Embryonic facial prominence (tissue), 1 donor: ENCODE measurements at regions not wholly inside any gene's neighbourhood (a gene's known extent, or its start where the extent isn't known, plus 50 kb on each side); places are given as distances from the start of the nearest gene placed in this dataset.
A peak's percentile ranks its signal among the peaks of the same experiment; 100 is the strongest.

Experiments used
- DNase-seq: peaks from one replicate; pipeline ENCODE4 v3.0.0-alpha.2; 2016; ENCODE audit errors: extremely low spot score

- peak; percentile 50 for DNase-seq
Observed at GRCh38 chr2:176729706-176730569, 460.7 kb downstream of the MTX2 start.

- DNase-seq, result no peak
Observed at GRCh38 chr2:176732780-176733179, 463.5 kb downstream of the MTX2 start.

- DNase-seq, result no peak
Observed at GRCh38 chr2:176733698-176734430, 464.6 kb downstream of the MTX2 start.

GRCh38 chr2:176734868-176735267 is 465.6 kb downstream of the MTX2 start:
- no peak for DNase-seq

- no peak for DNase-seq
Observed at GRCh38 chr2:176742271-176742670, 470.3 kb upstream of the HNRNPA3 start.

- DNase-seq, result no peak
Observed at GRCh38 chr2:176743671-176744070, 468.9 kb upstream of the HNRNPA3 start.

GRCh38 chr2:176744146-176744545 is 468.4 kb upstream of the HNRNPA3 start:
- DNase-seq, result no peak

GRCh38 chr2:176745543-176746200 is 466.9 kb upstream of the HNRNPA3 start:
- no peak for DNase-seq

GRCh38 chr2:176746411-176746810 is 466.2 kb upstream of the HNRNPA3 start:
- no peak for DNase-seq

- DNase-seq, result no peak
Observed at GRCh38 chr2:176747506-176747905, 465.1 kb upstream of the HNRNPA3 start.

- no peak for DNase-seq
Observed at GRCh38 chr2:176747928-176748327, 464.7 kb upstream of the HNRNPA3 start.

- DNase-seq, result no peak
Observed at GRCh38 chr2:176748662-176749061, 463.9 kb upstream of the HNRNPA3 start.

GRCh38 chr2:176751314-176752227 is 461.0 kb upstream of the HNRNPA3 start:
- DNase-seq, result no peak

GRCh38 chr2:176752295-176752694 is 460.3 kb upstream of the HNRNPA3 start:
- DNase-seq, result no peak

- DNase-seq, result no peak
Observed at GRCh38 chr2:176753205-176753604, 459.4 kb upstream of the HNRNPA3 start.

GRCh38 chr2:176753752-176754474 is 458.7 kb upstream of the HNRNPA3 start:
- DNase-seq, result no peak

- no peak for DNase-seq
Observed at GRCh38 chr2:176755537-176756135, 457.0 kb upstream of the HNRNPA3 start.

- DNase-seq, result no peak
Observed at GRCh38 chr2:176758426-176758825, 454.2 kb upstream of the HNRNPA3 start.

GRCh38 chr2:176760439-176760838 is 452.2 kb upstream of the HNRNPA3 start:
- DNase-seq, result no peak

GRCh38 chr2:176763130-176763529 is 449.5 kb upstream of the HNRNPA3 start:
- DNase-seq, result no peak
